ENCODE measurements at regions not wholly inside any gene's neighbourhood (a gene's known extent, or its start where the extent isn't known, plus 50 kb on each side); places are given as distances from the start of the nearest gene placed in this dataset.

- no peak for TF ChIP-seq CTCF (IDR thresholded peaks at IDR 0.05; ENCODE audit: low read length)
- TF ChIP-seq EZH2 (IDR thresholded peaks at IDR 0.05; ENCODE audit: borderline replicate concordance, low read length) = no peak
Measured at GRCh38 chr1:194331758-194332157, 1145.3 kb upstream of the B3GALT2 start.
